ENCODE measurements at regions not wholly inside any gene's neighbourhood (a gene's known extent, or its start where the extent isn't known, plus 50 kb on each side); places are given as distances from the start of the nearest gene placed in this dataset.
"Not testable (repeated sequence)": the region's sequence is repeated elsewhere in the genome, so short reads cannot be mapped to it uniquely, and the experiment has no call there.

DNA sequence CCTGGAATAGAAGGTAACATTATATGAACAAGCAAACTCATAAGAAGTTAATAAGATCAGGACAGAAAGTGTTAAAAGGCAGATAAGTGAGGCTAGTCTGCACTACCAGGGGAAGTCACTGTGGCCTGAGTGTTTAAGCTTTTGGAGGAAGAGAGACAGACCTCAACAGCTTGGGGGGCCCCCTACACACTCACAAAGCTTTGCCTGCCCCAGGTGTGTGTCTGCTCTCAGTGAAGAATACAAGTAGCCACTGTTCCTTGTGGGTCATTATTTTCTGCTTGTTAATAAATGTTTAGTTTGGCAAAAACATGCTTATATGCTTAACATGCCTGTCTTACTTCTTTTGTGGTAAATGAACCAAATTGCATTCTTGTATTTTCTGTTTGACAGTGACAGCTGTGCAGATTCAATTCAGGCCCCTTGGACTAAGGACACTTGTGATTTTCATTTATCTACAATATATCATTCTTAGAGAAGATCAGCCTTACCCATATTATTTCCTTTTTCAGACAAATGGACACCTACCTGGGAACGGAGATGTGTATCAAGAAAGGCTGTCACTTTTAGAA is 50.7 kb upstream of the C12orf71 start:
- no peak for DNase-seq (ENCODE audit: low spot score)

DNA sequence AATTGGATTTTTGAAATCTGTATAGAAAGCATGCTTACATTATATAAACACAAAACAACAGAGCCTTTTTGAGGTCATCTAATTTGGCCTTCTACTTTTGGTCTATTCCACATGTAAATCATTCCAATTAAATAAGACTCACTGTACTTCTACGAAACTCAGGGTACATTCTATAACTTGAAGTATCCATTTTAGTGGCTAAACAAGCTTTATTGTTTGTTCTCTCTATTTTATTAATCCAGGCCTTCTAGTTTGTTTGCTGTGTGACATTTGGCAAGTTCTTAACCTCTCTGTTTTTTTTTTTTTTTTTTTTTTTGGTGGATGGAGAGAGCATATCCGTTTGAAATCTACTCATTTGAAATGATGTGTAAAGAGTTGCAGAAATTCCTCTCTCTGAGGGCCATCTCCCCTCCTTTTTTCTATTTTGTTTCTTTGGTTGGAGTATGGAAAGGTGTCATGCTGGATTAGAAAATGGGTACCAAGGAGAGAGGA is 58.1 kb upstream of the C12orf71 start:
- no peak for DNase-seq (ENCODE audit: low spot score)

- DNase-seq (ENCODE audit: low spot score): peak; percentile 59
Observed at GRCh38 chr12:27142101-27142721, 59.8 kb upstream of the C12orf71 start.

GRCh38 chr12:27143256-27144069 is 61.1 kb upstream of the C12orf71 start:
- DNase-seq (ENCODE audit: low spot score): no peak

DNA sequence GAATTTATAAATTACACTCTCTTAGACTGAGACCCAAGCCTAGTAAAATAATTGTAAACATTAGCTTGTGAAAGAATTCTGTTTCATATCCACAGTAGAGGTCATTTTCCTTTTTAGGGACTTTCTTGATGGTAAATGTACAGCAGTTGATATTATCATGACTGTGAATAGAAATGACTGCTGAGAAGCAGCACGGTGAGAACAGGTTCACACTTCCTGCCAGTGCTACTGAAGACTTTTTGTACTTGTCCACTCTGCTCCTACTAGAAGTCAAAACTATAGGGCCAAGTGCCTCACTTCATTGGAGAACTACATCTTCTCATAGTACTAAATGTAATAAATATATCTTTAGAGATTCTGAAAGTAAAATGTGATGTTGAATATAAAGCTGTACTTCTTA is 63.3 kb upstream of the C12orf71 start:
- DNase-seq (ENCODE audit: low spot score): not testable (repeated sequence)

DNA sequence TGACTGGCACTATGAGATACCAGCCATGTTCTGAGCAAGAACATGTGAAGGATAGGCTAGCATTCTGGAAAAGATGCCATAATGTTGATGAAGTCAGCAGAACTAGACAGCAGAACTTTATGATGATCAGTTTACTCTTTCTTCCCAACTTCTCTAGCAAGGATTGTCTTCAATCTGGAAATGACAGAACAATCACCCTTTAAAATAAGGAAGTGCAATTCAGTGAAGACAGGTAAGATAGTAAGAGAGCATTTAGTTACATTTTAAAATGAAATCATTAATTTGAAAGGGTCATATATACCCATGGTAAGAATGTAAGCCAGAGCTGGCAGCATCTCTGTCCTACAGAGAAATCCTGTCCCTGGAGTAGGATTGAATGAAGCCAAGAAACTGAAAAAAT is 66.0 kb upstream of the C12orf71 start:
- no peak for DNase-seq (ENCODE audit: low spot score)

DNA sequence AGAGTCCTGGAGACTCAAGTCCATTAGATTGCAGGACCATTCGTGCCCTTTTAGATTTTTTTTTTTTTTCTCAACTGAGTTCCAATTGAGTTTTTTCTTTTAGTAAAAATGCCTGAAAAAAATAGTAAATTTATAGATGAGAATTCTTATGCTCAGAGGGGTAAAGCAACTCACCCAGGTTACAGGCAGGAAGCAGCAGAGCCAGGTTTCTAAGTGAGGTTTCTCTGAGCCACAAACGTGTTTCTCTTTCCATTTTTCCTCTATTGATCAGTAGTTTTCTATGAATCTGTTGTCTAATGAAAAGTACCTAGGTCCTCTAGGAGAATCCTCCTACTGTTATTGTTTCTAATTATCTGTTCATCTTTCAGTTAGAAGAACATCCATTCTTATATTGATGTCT is 66.4 kb upstream of the C12orf71 start:
- DNase-seq (ENCODE audit: low spot score): no peak

DNA sequence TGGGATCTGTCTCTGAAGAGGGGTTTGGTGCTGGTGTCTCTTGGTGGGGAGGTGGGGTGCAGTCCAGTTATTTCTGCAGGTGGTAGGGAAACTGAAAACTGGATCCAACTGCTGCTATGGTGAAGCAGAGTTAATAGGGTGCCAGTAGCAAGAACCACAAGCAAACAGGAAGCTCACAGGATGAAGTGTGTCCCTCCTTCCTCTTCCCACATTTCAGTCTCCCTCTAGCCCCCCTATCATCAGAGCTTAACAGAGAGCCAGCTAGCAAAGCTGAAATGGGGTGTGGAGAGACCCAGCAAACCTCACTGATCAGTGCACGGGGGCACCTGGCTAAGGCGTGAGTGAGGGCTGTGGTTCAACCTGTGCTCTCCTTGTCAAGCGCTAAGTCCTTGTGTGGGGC is 69.1 kb upstream of the C12orf71 start:
- no peak for DNase-seq (ENCODE audit: low spot score)

- DNase-seq (ENCODE audit: low spot score): no peak
Observed at GRCh38 chr12:27158297-27158696, 75.9 kb upstream of the C12orf71 start.

DNA sequence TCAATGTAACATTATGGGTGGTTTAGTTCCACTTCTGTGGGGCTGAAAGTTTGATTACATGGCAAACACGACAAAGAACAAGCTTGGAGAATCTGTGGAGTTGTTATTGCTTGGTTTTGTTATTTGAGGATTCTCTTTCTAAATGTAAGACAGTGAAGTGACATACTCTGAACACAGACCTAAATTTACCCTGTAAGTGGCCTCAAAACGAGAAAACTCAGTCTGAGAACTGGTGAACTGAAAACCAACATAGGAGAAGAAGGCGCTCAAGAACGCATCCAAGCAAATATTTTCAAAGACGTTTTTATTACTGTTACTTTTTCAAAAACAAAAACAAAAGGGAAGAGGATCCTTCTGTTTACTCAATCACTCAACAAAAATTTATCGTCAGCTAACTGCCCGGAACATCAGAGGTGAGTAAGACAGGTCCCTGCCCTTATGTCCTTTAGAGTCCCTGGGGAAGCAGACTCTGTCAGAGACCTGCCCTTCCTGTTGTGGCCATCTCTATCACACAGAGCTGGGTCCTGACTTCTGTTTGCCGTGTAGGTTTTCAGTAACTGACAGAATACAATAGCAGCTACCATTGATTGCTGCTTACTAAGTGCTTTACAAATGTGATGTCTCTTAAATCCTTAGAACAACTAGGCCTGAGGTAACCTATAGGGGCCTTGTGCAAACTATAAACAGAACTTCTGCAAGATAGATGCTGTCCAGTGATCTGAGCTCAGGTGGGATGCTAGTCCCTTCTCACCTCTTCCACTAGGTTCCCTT is 79.3 kb upstream of the C12orf71 start:
- no peak for DNase-seq (ENCODE audit: low spot score)

DNA sequence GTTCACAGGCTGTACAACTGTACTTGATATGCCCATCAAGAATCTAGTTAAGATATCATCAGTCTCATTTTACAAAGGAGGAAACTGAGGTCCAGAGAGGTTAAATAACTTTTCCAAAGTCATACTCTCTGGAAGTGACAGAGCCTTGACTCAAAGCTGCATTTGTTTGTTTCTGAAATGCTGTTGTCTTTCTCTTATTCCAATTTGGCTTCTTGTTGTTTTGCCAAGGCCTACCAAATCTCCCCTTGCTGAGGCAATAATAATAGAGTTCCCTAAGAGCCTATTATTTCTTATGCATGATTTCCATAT is 79.8 kb upstream of the C12orf71 start:
- no peak for DNase-seq (ENCODE audit: low spot score)

- no peak for DNase-seq (ENCODE audit: low spot score)
Observed at GRCh38 chr12:27163048-27163715, 80.8 kb upstream of the C12orf71 start.

DNA sequence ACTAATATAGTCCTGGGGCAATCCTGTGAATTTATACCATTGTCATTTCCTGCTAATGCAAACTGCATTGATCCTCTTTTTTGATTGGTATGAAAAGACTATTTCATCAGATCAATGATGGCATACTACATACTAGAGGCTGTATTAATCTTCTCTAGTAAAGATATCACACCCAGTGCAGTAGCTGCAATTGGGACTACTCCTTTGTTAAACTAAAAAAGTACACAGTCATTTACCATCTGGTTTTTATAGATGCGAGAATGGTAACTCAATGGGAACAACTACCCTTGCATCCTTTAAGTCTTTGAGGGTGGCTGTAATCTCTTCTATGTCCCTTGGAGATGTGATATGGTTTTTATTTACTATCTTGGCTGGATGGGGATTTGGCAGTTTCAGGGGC is 80.2 kb upstream of the STK38L start:
- DNase-seq (ENCODE audit: low spot score): no peak

DNA sequence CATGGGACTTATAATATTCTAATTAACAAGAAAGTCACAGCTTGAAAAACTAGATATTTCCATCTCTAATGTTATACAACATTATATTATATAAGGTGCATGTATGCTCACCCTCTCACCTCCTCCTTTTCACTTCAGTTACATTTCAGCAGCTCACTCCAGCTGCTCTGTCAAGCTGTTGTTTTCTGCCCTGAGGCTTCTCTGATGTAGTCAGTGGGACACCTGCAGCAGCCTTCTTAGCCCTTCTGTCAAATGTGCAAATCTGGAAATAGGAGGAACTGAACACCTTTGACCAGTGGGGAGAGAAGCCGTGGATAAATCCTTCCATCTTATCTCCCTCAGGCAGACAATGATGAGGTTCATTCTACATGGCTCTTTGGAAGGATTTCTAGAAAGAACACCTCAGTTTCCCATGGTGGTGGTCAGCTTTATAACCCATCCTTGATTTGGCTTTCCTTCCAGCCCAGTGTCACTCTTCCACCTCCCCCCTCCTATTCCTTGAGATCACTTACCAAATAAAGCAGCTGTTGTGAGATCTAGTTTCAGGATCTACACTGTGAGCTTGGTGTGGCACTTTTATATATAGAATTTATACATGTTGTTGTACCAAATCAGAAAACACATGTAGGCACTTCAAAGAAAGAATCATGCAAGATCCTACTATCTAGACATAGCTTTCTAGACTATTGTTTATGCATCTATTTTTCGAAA is 79.6 kb upstream of the STK38L start:
- no peak for DNase-seq (ENCODE audit: low spot score)

- DNase-seq (ENCODE audit: low spot score): not testable (repeated sequence)
Observed at GRCh38 chr12:27165958-27166357, 78.1 kb upstream of the STK38L start.

DNA sequence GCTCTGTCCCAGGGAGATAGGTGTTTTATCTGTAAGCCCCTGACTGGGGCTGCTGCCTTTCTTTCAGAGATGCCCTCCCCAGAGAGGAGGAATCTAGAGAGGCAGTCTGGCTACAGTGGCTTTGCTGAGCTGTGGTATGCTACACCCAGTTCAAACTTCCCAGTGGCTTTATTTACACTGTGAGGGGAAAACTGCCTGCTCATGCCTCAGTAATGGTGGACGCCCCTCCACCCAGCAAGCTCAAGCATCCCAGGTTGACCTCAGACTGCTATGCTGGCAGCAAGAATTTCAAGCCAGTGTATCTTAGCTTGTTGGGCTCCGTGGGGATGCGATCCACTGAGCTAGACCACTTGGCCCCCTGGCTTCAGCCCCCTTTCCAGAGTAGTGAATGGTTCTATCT is 72.6 kb upstream of the STK38L start:
- DNase-seq (ENCODE audit: low spot score): not testable (repeated sequence)

DNA sequence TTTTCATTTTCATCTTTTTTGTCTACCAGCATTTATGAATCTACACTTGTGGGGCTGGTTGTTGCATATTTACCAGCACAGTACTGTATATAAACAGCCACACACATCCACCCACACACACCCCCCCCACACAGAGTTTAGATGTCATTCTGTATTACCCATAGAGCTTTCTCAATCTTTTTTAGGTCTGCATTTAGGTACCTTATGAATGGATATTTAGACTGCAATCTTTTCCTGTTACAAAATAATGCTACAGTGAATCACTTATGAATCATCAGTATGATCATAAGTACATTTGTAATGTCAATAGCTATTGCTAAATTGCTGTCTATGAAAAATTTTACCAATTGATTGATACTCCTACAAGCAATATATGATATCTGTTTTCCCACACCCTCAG is 67.3 kb upstream of the STK38L start:
- DNase-seq (ENCODE audit: low spot score): no peak

GRCh38 chr12:27177706-27178105 is 66.4 kb upstream of the STK38L start:
- DNase-seq (ENCODE audit: low spot score): no peak

GRCh38 chr12:27178255-27178654 is 65.8 kb upstream of the STK38L start:
- no peak for DNase-seq (ENCODE audit: low spot score)

DNA sequence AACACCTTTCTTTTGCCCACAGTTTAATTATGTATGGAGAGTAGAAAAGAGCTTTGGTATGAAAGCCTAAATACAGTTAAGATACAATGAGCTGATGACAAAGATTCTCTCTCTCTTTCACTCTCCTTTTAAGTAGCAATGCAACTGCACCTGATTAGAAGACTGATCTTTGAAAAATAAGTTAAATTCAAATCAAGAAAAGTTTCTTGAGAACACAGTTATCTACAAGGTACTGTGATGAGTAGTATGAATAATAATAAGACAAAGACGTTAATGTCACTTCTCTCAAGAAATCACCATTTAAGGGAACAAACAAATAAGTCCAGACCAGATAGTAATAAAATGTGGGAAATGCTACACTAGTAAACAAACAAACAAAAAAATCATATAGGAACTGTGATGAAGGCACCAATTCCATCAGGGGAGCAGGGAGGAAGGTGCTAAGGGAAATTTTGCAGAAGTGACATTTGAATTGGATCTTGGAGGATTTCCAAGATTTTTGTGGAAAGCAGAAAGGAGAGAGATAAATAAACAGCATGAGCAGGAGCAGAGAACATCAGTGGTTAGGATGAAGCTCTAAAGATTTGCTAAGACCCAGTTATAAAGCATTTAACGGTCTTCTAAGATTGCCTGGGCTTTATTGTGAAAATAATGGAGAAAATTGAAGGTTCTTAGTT is 65.2 kb upstream of the STK38L start:
- no peak for DNase-seq (ENCODE audit: low spot score)

All from CD4-positive, alpha-beta T cell treated with Interleukin-2 at 100 ng/mL for 4 hours (primary cell).